Natural killer cell treated with Interleukin-12 subunit alpha and Interleukin-12 subunit beta and Interleukin-15 and Interleukin-18, amount 100 ng/mL, for 72 hours (primary cell): ENCODE measurements at regions not wholly inside any gene's neighbourhood (a gene's known extent, or its start where the extent isn't known, plus 50 kb on each side); places are given as distances from the start of the nearest gene placed in this dataset.

ENCODE experiments used
- ATAC-seq, 2 donors: fragments of 150-1000 bp; cut with Tn5 transposase in 1 of 2; sonication (Bioruptor Pico), chemical (Tn5 transposase) in 1 of 2; 2 replicates each; pipeline ENCODE4 v1.10.0; 2021
- DNase-seq: peaks from one replicate; pipeline ENCODE4 v3.0.0; 2022; ENCODE audit warnings: low spot score
- H3K27ac Mint-ChIP-seq, 2 donors: 1 replicate in 1 of 2; 2 replicates in 1 of 2; pipeline ENCODE4 v1.8.0; 2022; ENCODE audit warnings: mixed read lengths in 2 of 2, mild to moderate bottlenecking in 1 of 2, moderate library complexity in 1 of 2
- H3K27me3 Mint-ChIP-seq, 2 donors: 1 replicate in 1 of 2; 2 replicates in 1 of 2; pipeline ENCODE4 v1.8.0; 2022; ENCODE audit warnings: mixed read lengths in 2 of 2
- H3K36me3 Mint-ChIP-seq: one replicate; pipeline ENCODE4 v1.8.0; 2022; ENCODE audit warnings: mixed read lengths
- H3K4me1 Mint-ChIP-seq, 2 donors: 1 replicate in 1 of 2; 2 replicates in 1 of 2; pipeline ENCODE4 v1.8.0; 2022; ENCODE audit warnings: low read depth in 2 of 2, mixed read lengths in 2 of 2, mild to moderate bottlenecking in 1 of 2
- H3K4me3 Mint-ChIP-seq: one replicate; pipeline ENCODE4 v1.8.0; 2022; ENCODE audit warnings: mixed read lengths
- H3K9me3 Mint-ChIP-seq: 2 replicates; pipeline ENCODE4 v1.8.0; 2022; ENCODE audit warnings: mixed read lengths

DNA sequence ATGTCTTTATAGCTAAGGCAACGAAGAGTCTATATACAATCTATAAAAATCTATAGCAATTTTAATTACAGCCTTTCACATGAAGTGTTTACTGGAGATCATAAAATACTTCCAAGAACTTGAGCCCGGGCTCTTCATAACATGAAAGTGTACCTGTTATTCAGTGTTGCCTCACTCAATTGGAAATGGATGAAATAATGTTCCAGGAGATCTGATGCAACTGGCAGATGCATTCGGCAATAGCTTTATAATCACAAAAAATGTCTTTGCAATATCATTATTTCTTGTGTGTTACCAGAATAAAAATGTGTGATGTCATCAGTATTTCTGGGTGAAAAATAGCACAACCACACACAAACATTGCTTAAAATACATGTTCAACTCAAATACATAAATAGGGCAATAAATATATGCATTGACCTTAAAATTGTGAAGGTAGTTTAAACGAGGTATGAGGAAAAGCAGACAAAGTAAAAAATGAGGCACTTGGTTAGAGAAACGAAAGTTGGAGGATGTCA, 1266.8 kb upstream of the PCDH7 start:
- H3K9me3 Mint-ChIP-seq = peaks cover 13% of the 10 kb centered on the region
- H3K27ac Mint-ChIP-seq = no peak overlapping the region
- no peak for ATAC-seq
- no peak overlapping the region for H3K4me3 Mint-ChIP-seq
- no peak for DNase-seq
- no peaks in the 10 kb centered on the region for H3K4me1 Mint-ChIP-seq
- no peaks in the 10 kb centered on the region for H3K27me3 Mint-ChIP-seq
- peaks cover 11% of the 10 kb centered on the region for H3K36me3 Mint-ChIP-seq

GRCh38 chr4:29459926-29460325, 1260.2 kb upstream of the PCDH7 start:
- no peak overlapping the region for H3K4me3 Mint-ChIP-seq
- H3K9me3 Mint-ChIP-seq = peaks cover 12% of the 10 kb centered on the region
- peaks cover 6% of the 10 kb centered on the region for H3K36me3 Mint-ChIP-seq
- ATAC-seq (no peak), DNase-seq (no peak)
- no peak overlapping the region for H3K27ac Mint-ChIP-seq
- H3K27me3 Mint-ChIP-seq = no peaks in the 10 kb centered on the region
- H3K4me1 Mint-ChIP-seq = no peaks in the 10 kb centered on the region

- H3K9me3 Mint-ChIP-seq = peaks cover 18% of the 10 kb centered on the region
- H3K27me3 Mint-ChIP-seq = no peaks in the 10 kb centered on the region
- H3K4me1 Mint-ChIP-seq = no peaks in the 10 kb centered on the region
- no peak for DNase-seq
- no peak overlapping the region for H3K4me3 Mint-ChIP-seq
- no peak overlapping the region for H3K27ac Mint-ChIP-seq
- ATAC-seq = no peak
- peaks cover 16% of the 10 kb centered on the region for H3K36me3 Mint-ChIP-seq
These were observed 1253.0 kb upstream of the PCDH7 start for GRCh38 chr4:29467044-29467717.
